Right lobe of liver (tissue), 6 donors: ENCODE measurements at regions not wholly inside any gene's neighbourhood (a gene's known extent, or its start where the extent isn't known, plus 50 kb on each side); places are given as distances from the start of the nearest gene placed in this dataset.

Experiments used
- ATAC-seq, 4 donors: fragments of 200-7000 bp; cut with Tn5 transposase; one replicate each; pipeline ENCODE4 v1.9.1; 2020; ENCODE audit warnings: mild to moderate bottlenecking in 4 of 4, moderate library complexity in 4 of 4
- DNase-seq, 3 donors: peaks; one replicate each; pipeline ENCODE4 v3.0.0-alpha.2; 2020
- H3K27ac ChIP-seq, 3 donors: fragments of 200-600 bp; one replicate each; pipeline ENCODE4 v1.8.0; 2022
- H3K27me3 ChIP-seq, 2 donors: fragments of 200-600 bp; one replicate each; pipeline ENCODE4 v1.8.0; 2022
- H3K36me3 ChIP-seq, 4 donors: fragments of 200-600 bp; sonication (generic) in 1 of 4; one replicate each; pipeline versions ENCODE4 v1.5.1 to v1.8.0; 2017 to 2022; ENCODE audit warnings: control low read depth in 1 of 4
- H3K4me1 ChIP-seq, 4 donors: fragments of 200-600 bp; sonication (generic) in 1 of 4; one replicate each; pipeline versions ENCODE4 v1.5.1 to v1.8.0; 2017 to 2022; ENCODE audit warnings: control low read depth in 1 of 4
- H3K4me3 ChIP-seq, 3 donors: fragments of 200-600 bp; one replicate each; pipeline ENCODE4 v1.8.0; 2022
- H3K9me3 ChIP-seq, 4 donors: fragments of 200-600 bp; sonication (generic) in 1 of 4; one replicate each; pipeline versions ENCODE4 v1.5.1 to v1.8.0; 2017 to 2022; ENCODE audit warnings: control low read depth in 1 of 4
- CTCF ChIP-seq, 4 donors: fragments of 200-600 bp in 3 of 4; fragments of 450-650 bp in 1 of 4; IDR thresholded peaks; one replicate each; pipeline versions ENCODE4 v1.5.1 to v1.8.0; 2016 to 2022; ENCODE audit warnings: antibody characterized with exemption in 4 of 4, mild to moderate bottlenecking in 2 of 4
- POLR2A ChIP-seq: fragments of 450-650 bp; IDR thresholded peaks from one replicate; pipeline ENCODE4 v1.6.1; 2017; ENCODE audit warnings: antibody characterized with exemption, mild to moderate bottlenecking
- WGBS: methylation state at CpG from one replicate; pipeline ENCODE4 v1.1.6; 2018; ENCODE audit warnings: low coverage, low lambda C conversion rate; ENCODE audit not compliant: insufficient coverage; ENCODE audit errors: missing lambda C conversion rate; 5-methylcytosine and 5-hydroxymethylcytosine counted together
- intact Hi-C, 2 donors: fragments of 100-400 bp; cut with DNase I; formaldehyde crosslinking; loops; one replicate each; pipeline versions ENCODE4 v1.11.2 to v1.14.1; 2022
- donor health status: DM: no; HTN: yes; CAD: no.
- donor health status: DM: no; HTN: no; CAD: no.
- donor health status: DM: no; HTN: no; CAD: no.
- donor health status: DM: no; HTN: yes; CAD: no.
- donor health status: DM: no; HTN: yes; CAD: no.

DNA sequence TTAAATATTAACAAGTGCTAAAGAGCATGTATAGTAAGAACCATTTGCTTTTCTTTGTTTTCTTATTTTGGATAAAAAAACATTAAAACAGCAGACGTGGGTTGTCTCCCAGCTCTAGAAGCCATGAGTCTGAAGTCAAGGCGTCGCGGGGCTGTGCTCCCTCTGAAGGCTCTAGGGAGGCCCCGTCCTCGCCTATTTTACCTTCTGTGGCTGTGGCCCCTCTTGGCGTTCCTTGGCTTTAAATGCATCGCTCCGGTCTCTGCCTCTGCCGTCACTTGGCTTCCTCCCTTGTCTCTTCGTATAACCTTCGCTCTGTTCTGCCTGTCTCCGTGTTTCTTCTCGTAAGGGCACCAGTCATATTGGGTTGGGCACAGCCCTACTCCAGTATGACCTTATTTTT, 75.3 kb downstream of the ING1 start:
- intact Hi-C loops, result no loop called here
- H3K9me3 ChIP-seq, result peaks cover 0 to 5% (median 0%) of the 10 kb centered on the region in 4 donors
- H3K27ac ChIP-seq, result no peak overlapping the region
- no peaks in the 10 kb centered on the region for H3K36me3 ChIP-seq
- TF ChIP-seq POLR2A (no peak), CTCF (IDR thresholded peaks at IDR 0.05) (no peak)
- no peak for ATAC-seq
- H3K27me3 ChIP-seq, result no peaks in the 10 kb centered on the region
- 91% methylated on average over 14 of the region's 14 CpGs for WGBS
- no peak for DNase-seq
- H3K4me3 ChIP-seq, result no peak overlapping the region
- no peaks in the 10 kb centered on the region for H3K4me1 ChIP-seq

- intact Hi-C loops, result loop anchor here in 1 of 2 donors (10.0 kb wide), 1 partner anchor 55 kb away; no protein-coding TSS in a partner anchor
- H3K4me3 ChIP-seq, result no peak overlapping the region
- no peak overlapping the region for H3K27ac ChIP-seq
- H3K27me3 ChIP-seq, result no peaks in the 10 kb centered on the region
- peaks cover 0 to 5% (median 0%) of the 10 kb centered on the region in 4 donors for H3K9me3 ChIP-seq
- 79% methylated on average over 2 of the region's 2 CpGs for WGBS
- no peak for ATAC-seq
- no peaks in the 10 kb centered on the region for H3K36me3 ChIP-seq
- H3K4me1 ChIP-seq, result no peaks in the 10 kb centered on the region
- DNase-seq, result no peak
- TF ChIP-seq CTCF (IDR thresholded peaks at IDR 0.05), result no peak
- no peak for TF ChIP-seq POLR2A
Measured at GRCh38 chr13:110789871-110790270, 76.4 kb downstream of the ING1 start.

- H3K9me3 ChIP-seq, result peaks cover 0 to 5% (median 0%) of the 10 kb centered on the region in 4 donors
- DNase-seq, result no peak
- TF ChIP-seq CTCF (IDR thresholded peaks at IDR 0.05) (no peak), POLR2A (no peak)
- no peak overlapping the region for H3K4me3 ChIP-seq
- H3K4me1 ChIP-seq, result no peaks in the 10 kb centered on the region
- H3K36me3 ChIP-seq, result no peaks in the 10 kb centered on the region
- ATAC-seq, result no peak
- whole genome bisulfite sequencing, result 38% methylated on average over 1 of the region's 3 CpGs
- intact Hi-C loops, result loop anchor here in 1 of 2 donors (10.0 kb wide), 1 partner anchor 56 kb away; no protein-coding TSS in a partner anchor
- H3K27me3 ChIP-seq, result no peaks in the 10 kb centered on the region
- no peak overlapping the region for H3K27ac ChIP-seq
Measured at GRCh38 chr13:110790371-110790770, 76.9 kb downstream of the ING1 start.

GRCh38 chr13:110794209-110794608, 80.7 kb downstream of the ING1 start:
- ATAC-seq, result no peak
- no peak for DNase-seq
- Histone ChIP-seq H3K27ac (no peak overlapping the region), H3K36me3 (no peaks in the 10 kb centered on the region), H3K4me1 (peaks cover 0 to 8% (median 2%) of the 10 kb centered on the region in 4 donors), H3K4me3 (no peak overlapping the region), H3K27me3 (no peaks in the 10 kb centered on the region), H3K9me3 (peaks cover 0 to 5% (median 0%) of the 10 kb centered on the region in 4 donors)
- intact Hi-C loops, result loop anchor here in 1 of 2 donors (10.0 kb wide), 1 partner anchor 59 kb away; no protein-coding TSS in a partner anchor
- WGBS, result 73% methylated on average over 5 of the region's 7 CpGs
- TF ChIP-seq CTCF (IDR thresholded peaks at IDR 0.05), result no peak
- no peak for TF ChIP-seq POLR2A
